ENCODE measurements at regions not wholly inside any gene's neighbourhood (a gene's known extent, or its start where the extent isn't known, plus 50 kb on each side); places are given as distances from the start of the nearest gene placed in this dataset.

DNA sequence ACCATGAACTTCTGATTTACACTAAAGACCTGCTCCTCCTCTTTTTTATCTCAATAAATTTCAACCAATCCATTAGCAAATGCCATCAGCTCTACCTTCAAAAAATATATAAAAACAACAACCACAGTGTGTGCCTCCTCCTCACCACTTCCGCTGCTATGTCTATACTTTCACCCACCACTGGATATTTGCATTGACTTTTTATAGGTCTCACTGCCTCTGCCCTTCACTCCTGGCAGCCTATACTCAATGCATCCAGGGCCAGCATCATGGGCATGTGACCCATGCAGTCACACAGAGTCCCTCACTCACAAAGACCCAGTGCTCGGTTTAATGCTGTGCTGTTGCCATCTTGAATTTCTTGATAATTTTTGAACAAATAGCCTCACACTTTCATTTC lies 53.5 kb upstream of the CCDC54 start:
- no peak for DNase-seq (ENCODE audit: low read depth in 3 of 3)

GRCh38 chr3:107325446-107325845 lies 51.8 kb upstream of the CCDC54 start:
- no peak for DNase-seq (ENCODE audit: low read depth in 3 of 3)
